Adrenal gland (tissue), 9 donors: ENCODE measurements at regions not wholly inside any gene's neighbourhood (a gene's known extent, or its start where the extent isn't known, plus 50 kb on each side); places are given as distances from the start of the nearest gene placed in this dataset.

Source experiments
- DNase-seq, 7 donors: peaks; one replicate each; pipeline ENCODE4 v3.0.0-alpha.2; 2019 to 2020
- H3K27ac ChIP-seq, 5 donors: fragments of 200-600 bp; sonication (generic) in 4 of 5; 1 replicate in 3 of 5; 2 replicates in 2 of 5; pipeline versions ENCODE4 v1.5.1 to v1.8.0; 2016 to 2020; ENCODE audit warnings: mild to moderate bottlenecking in 1 of 5
- H3K27me3 ChIP-seq: fragments of 200-600 bp; 2 replicates; pipeline ENCODE4 v1.8.0; 2021
- H3K36me3 ChIP-seq, 2 donors: fragments of 200-600 bp; replicated peaks in 1 of 2; 1 replicate in 1 of 2; 2 replicates in 1 of 2; pipeline versions ENCODE4 v1.5.1 to v1.8.0; 2018 to 2022
- H3K4me1 ChIP-seq, 2 donors: fragments of 200-600 bp; replicated peaks in 1 of 2; 1 replicate in 1 of 2; 2 replicates in 1 of 2; pipeline versions ENCODE4 v1.5.1 to v1.8.0; 2018 to 2021
- H3K4me3 ChIP-seq, 4 donors: fragments of 200-600 bp; sonication (generic) in 3 of 4; one replicate each; pipeline ENCODE4 v1.5.1; 2016 to 2018
- H3K9me3 ChIP-seq, 3 donors: fragments of 200-600 bp; sonication (generic) in 1 of 3; replicated peaks in 1 of 3; 1 replicate in 2 of 3; 2 replicates in 1 of 3; pipeline versions ENCODE4 v1.5.1 to v1.8.0; 2016 to 2021
- CTCF ChIP-seq, 6 experiments: fragments of 450-650 bp in 4 of 6; fragments of 200-600 bp in 2 of 6; sonication (generic) in 1 of 6; IDR thresholded peaks; 1 replicate in 5 of 6; 2 replicates in 1 of 6; pipeline versions ENCODE4 v1.5.1 to v1.8.0; 2016 to 2021; ENCODE audit warnings: antibody characterized with exemption in 6 of 6, mild to moderate bottlenecking in 2 of 6, moderate library complexity in 1 of 6
- POLR2A ChIP-seq, 2 donors: fragments of 450-650 bp; IDR thresholded peaks; one replicate each; pipeline ENCODE4 v1.6.1; 2017; ENCODE audit warnings: antibody characterized with exemption in 2 of 2, mild to moderate bottlenecking in 2 of 2, moderate library complexity in 1 of 2
- WGBS, 4 donors: extraction: QIAGEN DNeasy Blood & Tissue Kit in 2 of 4; methylation state at CpG; one replicate each; pipeline versions ENCODE4 v1.1.5 to v1.1.7; 2013 to 2017; 5-methylcytosine and 5-hydroxymethylcytosine counted together
- intact Hi-C, 2 donors: fragments of 100-400 bp; cut with DNase I; formaldehyde crosslinking; loops; one replicate each; pipeline versions ENCODE4 v1.14.1 to v1.15.0; 2022 to 2023
- donor health status: healthy with polysubstance abuse.
- donor health status: Bipolar disorder and iron deficiency.
- donor health status: DM: yes; HTN: yes; CAD: no.
- donor health status: DM: no; HTN: no; CAD: no.
- donor health status: DM: no; HTN: no; CAD: no.

GRCh38 chr18:71001597-71001996 is 712.8 kb downstream of the SOCS6 start:
- H3K27ac ChIP-seq, result no peak overlapping the region
- H3K36me3 ChIP-seq, result no peaks in the 10 kb centered on the region
- no peak for DNase-seq
- no peaks in the 10 kb centered on the region for H3K9me3 ChIP-seq
- 48 to 55% (median 54%) methylated on average over 2 of the region's 2 CpGs for WGBS, 4 donors
- no peak for TF ChIP-seq CTCF (IDR thresholded peaks at IDR 0.05)
- TF ChIP-seq POLR2A (IDR thresholded peaks at IDR 0.05), result no peak
- intact Hi-C loops, result no loop called here
- H3K4me3 ChIP-seq, result no peak overlapping the region
- H3K4me1 ChIP-seq, result no peaks in the 10 kb centered on the region
- no peaks in the 10 kb centered on the region for H3K27me3 ChIP-seq

GRCh38 chr18:70998490-70998889 is 709.6 kb downstream of the SOCS6 start:
- no peaks in the 10 kb centered on the region for H3K4me1 ChIP-seq
- no peak overlapping the region for H3K27ac ChIP-seq
- no peaks in the 10 kb centered on the region for H3K9me3 ChIP-seq
- no peak for DNase-seq
- 67 to 78% (median 72%) methylated on average over 5 of the region's 5 CpGs for WGBS, 4 donors
- intact Hi-C loops, result no loop called here
- TF ChIP-seq POLR2A (IDR thresholded peaks at IDR 0.05) (no peak), CTCF (IDR thresholded peaks at IDR 0.05) (no peak)
- H3K4me3 ChIP-seq, result no peak overlapping the region
- no peaks in the 10 kb centered on the region for H3K36me3 ChIP-seq
- H3K27me3 ChIP-seq, result no peaks in the 10 kb centered on the region

- WGBS, 4 donors, result 63 to 74% (median 65%) methylated on average over 3 of the region's 3 CpGs
Observed at GRCh38 chr18:70994116-70994515, 705.3 kb downstream of the SOCS6 start.

GRCh38 chr18:70991577-70991976 is 702.7 kb downstream of the SOCS6 start:
- TF ChIP-seq CTCF (IDR thresholded peaks at IDR 0.05) (no peak), POLR2A (IDR thresholded peaks at IDR 0.05) (no peak)
- no peak overlapping the region for H3K4me3 ChIP-seq
- no peak overlapping the region for H3K27ac ChIP-seq
- no peaks in the 10 kb centered on the region for H3K9me3 ChIP-seq
- H3K36me3 ChIP-seq, result no peaks in the 10 kb centered on the region
- no peaks in the 10 kb centered on the region for H3K27me3 ChIP-seq
- intact Hi-C loops, result no loop called here
- DNase-seq, result no peak
- H3K4me1 ChIP-seq, result no peaks in the 10 kb centered on the region

More at GRCh38 chr18:70994116-70994515, 705.3 kb downstream of the SOCS6 start:
- Histone ChIP-seq H3K4me1 (no peaks in the 10 kb centered on the region), H3K36me3 (no peaks in the 10 kb centered on the region), H3K9me3 (no peaks in the 10 kb centered on the region), H3K4me3 (no peak overlapping the region), H3K27me3 (no peaks in the 10 kb centered on the region), H3K27ac (no peak overlapping the region)
- intact Hi-C loops, result no loop called here
- TF ChIP-seq CTCF (IDR thresholded peaks at IDR 0.05) (no peak), POLR2A (IDR thresholded peaks at IDR 0.05) (no peak)
- DNase-seq, result no peak
